Endothelial cell of umbilical vein (primary cell): ENCODE measurements at regions not wholly inside any gene's neighbourhood (a gene's known extent, or its start where the extent isn't known, plus 50 kb on each side); places are given as distances from the start of the nearest gene placed in this dataset.

Experiments used
- BruUV-seq: library from RNA; stranded (reverse); fragments of 400-500 nt; replicated peaks from 2 replicates; lab custom pipeline; 2021; lab: Mats Ljungman, UMichigan
- CTCF ChIA-PET: fragments of 300-600, 350-600 bp; sonication (Branson Sonifier 250); formaldehyde crosslinking; loops from one replicate; lab custom pipeline; 2021; ENCODE audit warnings: antibody characterized with exemption, inconsistent platforms; lab: Charles Lee
- POLR2A ChIA-PET: fragments of 300-600, 350-600 bp; sonication (Branson Sonifier 250); formaldehyde crosslinking; loops from one replicate; lab custom pipeline; 2021; ENCODE audit warnings: antibody characterized with exemption, inconsistent platforms; lab: Charles Lee
- DNase-seq: peaks from one replicate; pipeline ENCODE4 v3.0.0-alpha.2; 2011; ENCODE audit warnings: low read depth, low spot score
- FAIRE-seq: peaks from 2 replicates; lab custom pipeline; 2011; peaks lifted over from hg19 to GRCh38; lab: Jason Lieb, UNC
- H2AFZ ChIP-seq: 2 replicates; pipeline ENCODE4 v1.6.0; 2012; ENCODE audit warnings: low read depth, low read length, control low read depth, inconsistent platforms
- H3K27ac ChIP-seq: 2 replicates; pipeline ENCODE4 v1.5.1; 2011; ENCODE audit warnings: low read depth, mild to moderate bottlenecking, control low read depth, low read length, moderate library complexity; ENCODE audit not compliant: insufficient read depth
- H3K27me3 ChIP-seq, 2 experiments: 2 replicates each; pipeline versions ENCODE4 v1.6.0 to v1.6.1; 2011; ENCODE audit warnings: low read length in 2 of 2, mixed read lengths in 1 of 2; ENCODE audit not compliant: control insufficient read depth in 2 of 2, insufficient read depth in 2 of 2
- H3K36me3 ChIP-seq, 2 experiments: 2 replicates in 1 of 2; 3 replicates in 1 of 2; pipeline ENCODE4 v1.5.1; 2011; ENCODE audit warnings: low read length in 2 of 2, mild to moderate bottlenecking in 1 of 2, moderate library complexity in 1 of 2; ENCODE audit not compliant: control insufficient read depth in 2 of 2, insufficient read depth in 2 of 2; ENCODE audit errors: extremely low read depth in 1 of 2
- H3K4me1 ChIP-seq: 3 replicates; pipeline ENCODE4 v1.5.1; 2011; ENCODE audit warnings: mild to moderate bottlenecking, low read length; ENCODE audit not compliant: control insufficient read depth, insufficient read depth; ENCODE audit errors: extremely low read depth
- H3K4me2 ChIP-seq: 2 replicates; pipeline ENCODE4 v1.6.1; 2011; ENCODE audit warnings: low read length, control low read depth, mixed read lengths; ENCODE audit not compliant: insufficient read depth
- H3K4me3 ChIP-seq, 3 experiments: fragments of 200-600 bp in 1 of 3; sonication (generic), shearing (Covaris generic) in 1 of 3; replicated peaks in 1 of 3; 2 replicates each; pipeline ENCODE4 v1.5.1; 2011 to 2016; ENCODE audit warnings: control low read depth in 3 of 3, low read length in 3 of 3, mild to moderate bottlenecking in 2 of 3, inconsistent platforms in 1 of 3, low read depth in 1 of 3, moderate library complexity in 1 of 3; ENCODE audit not compliant: insufficient read depth in 1 of 3
- H3K79me2 ChIP-seq: 2 replicates; pipeline ENCODE4 v1.6.0; 2012; ENCODE audit warnings: low read length, inconsistent platforms; ENCODE audit not compliant: control insufficient read depth, insufficient read depth
- H3K9ac ChIP-seq: replicated peaks from 2 replicates; pipeline ENCODE3; 2011; ENCODE audit warnings: low read length, control low read depth; ENCODE audit not compliant: insufficient read depth; ENCODE audit errors: extremely low read depth
- H3K9me1 ChIP-seq: replicated peaks from 3 replicates; pipeline ENCODE4 v1.6.0; 2011; ENCODE audit warnings: mild to moderate bottlenecking, low read length; ENCODE audit not compliant: control insufficient read depth, insufficient read depth; ENCODE audit errors: extremely low read depth
- H3K9me3 ChIP-seq: replicated peaks from 2 replicates; pipeline ENCODE4 v1.5.1; 2012; ENCODE audit warnings: low read length, inconsistent platforms; ENCODE audit not compliant: control insufficient read depth, insufficient read depth
- H4K20me1 ChIP-seq: replicated peaks from 2 replicates; pipeline ENCODE3; 2011; ENCODE audit warnings: mild to moderate bottlenecking, low read length; ENCODE audit not compliant: control insufficient read depth, insufficient read depth; ENCODE audit errors: extremely low read depth
- EZH2 ChIP-seq: IDR thresholded peaks from 2 replicates; pipeline ENCODE4 v1.6.1; 2012; ENCODE audit warnings: borderline replicate concordance, low read depth, mild to moderate bottlenecking, moderate library complexity, low read length, inconsistent platforms; ENCODE audit not compliant: severe bottlenecking
- FOS ChIP-seq: IDR thresholded peaks from 2 replicates; pipeline ENCODE4 v1.6.1; 2011; ENCODE audit warnings: mild to moderate bottlenecking, low read length, moderate library complexity, borderline replicate concordance; ENCODE audit not compliant: insufficient read depth
- GATA2 ChIP-seq: IDR thresholded peaks from 2 replicates; pipeline ENCODE4 v1.7.0; 2011; ENCODE audit warnings: low read depth, mild to moderate bottlenecking, moderate library complexity, mixed read lengths, low read length; ENCODE audit not compliant: insufficient read length, insufficient read depth
- JUN ChIP-seq: IDR thresholded peaks from 2 replicates; pipeline ENCODE4 v1.6.1; 2011; ENCODE audit warnings: borderline replicate concordance, low read depth; ENCODE audit not compliant: insufficient read length, insufficient read depth
- MYC ChIP-seq: IDR thresholded peaks from one replicate; pipeline ENCODE4 v1.6.1; 2011; ENCODE audit warnings: mild to moderate bottlenecking, low read depth, low read length
- POLR2A ChIP-seq: IDR thresholded peaks from 2 replicates; pipeline ENCODE4 v1.6.1; 2012; ENCODE audit warnings: low read depth, mild to moderate bottlenecking, control low read depth, low read length
- POLR2AphosphoS5 ChIP-seq: IDR thresholded peaks from 2 replicates; pipeline ENCODE4 v1.6.1; 2012; ENCODE audit warnings: low read depth, mild to moderate bottlenecking, control low read depth, low read length, moderate library complexity; ENCODE audit not compliant: insufficient read depth
- dilution Hi-C: fragments of 300-500 bp; cut with MboI; formaldehyde crosslinking; loops from one replicate; pipeline ENCODE4 v1.15.0; 2019; ENCODE audit warnings: low sequenced_read_pairs; ENCODE audit not compliant: extremely low pct_ligation_motif_present
- intact Hi-C: fragments of 100-400 bp; cut with micrococcal nuclease; formaldehyde crosslinking; loops from one replicate; pipeline ENCODE4 v1.10.0; 2022
- TF ChIP-seq, protein P1 (sequence below): IDR thresholded peaks from 2 replicates; pipeline ENCODE4 v1.6.1; 2011; ENCODE audit not compliant: insufficient read depth, insufficient read length
- TF ChIP-seq, protein P2 (sequence below), 2 donors: IDR thresholded peaks; 1 replicate in 1 of 2; 2 replicates in 1 of 2; pipeline ENCODE4 v1.5.1; 2011; ENCODE audit warnings: low read length in 2 of 2, mild to moderate bottlenecking in 2 of 2, moderate library complexity in 2 of 2, control low read depth in 1 of 2, inconsistent platforms in 1 of 2, low read depth in 1 of 2; ENCODE audit not compliant: insufficient read depth in 1 of 2; ENCODE audit errors: extremely low read depth in 1 of 2

DNA sequence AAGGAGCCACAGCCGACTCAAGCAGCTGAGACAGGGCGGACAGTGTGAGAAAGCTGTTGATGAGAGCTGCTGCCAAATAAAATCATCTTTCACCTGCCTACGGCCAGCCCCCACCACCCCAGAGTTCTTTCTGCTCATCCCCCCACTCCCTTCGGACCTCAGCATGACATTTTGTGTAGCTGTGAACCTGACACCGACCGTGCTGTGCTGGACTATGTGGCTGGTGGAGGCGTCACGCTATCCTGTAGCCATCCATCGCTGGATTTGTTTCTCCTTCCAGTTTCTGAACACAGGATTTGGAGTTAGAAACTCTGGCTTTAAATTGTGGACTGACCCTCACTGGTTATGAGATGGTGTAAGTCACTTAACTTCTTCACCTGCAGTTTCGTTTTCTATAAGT lies 317.3 kb downstream of the DCDC2C start:
- FAIRE-seq = no peak
- ChIA-PET CTCF (no interaction called here), POLR2A (no interaction called here)
- no peak overlapping the region for H3K4me2 ChIP-seq
- H3K9ac ChIP-seq = no peak overlapping the region
- H3K27ac ChIP-seq = no peak overlapping the region
- H3K79me2 ChIP-seq = no peaks in the 10 kb centered on the region
- no peak overlapping the region for H2AFZ ChIP-seq
- H3K4me1 ChIP-seq = no peaks in the 10 kb centered on the region
- no peaks in the 10 kb centered on the region for H3K27me3 ChIP-seq
- no peaks in the 10 kb centered on the region for H4K20me1 ChIP-seq
- H3K9me3 ChIP-seq = no peaks in the 10 kb centered on the region
- H3K4me3 ChIP-seq = no peak overlapping the region
- no peaks in the 10 kb centered on the region for H3K9me1 ChIP-seq
- no peak for DNase-seq
- intact Hi-C loops (no loop called here), dilution Hi-C loops (no loop called here)
- H3K36me3 ChIP-seq = no peaks in the 10 kb centered on the region
- BruUV-seq = no TSS peak
- no peak for TF ChIP-seq POLR2AphosphoS5
- no peak for TF ChIP-seq POLR2A
- no peak for TF ChIP-seq MYC
- no peak for TF ChIP-seq FOS
- no peak for TF ChIP-seq EZH2
- TF ChIP-seq, protein P1, sequence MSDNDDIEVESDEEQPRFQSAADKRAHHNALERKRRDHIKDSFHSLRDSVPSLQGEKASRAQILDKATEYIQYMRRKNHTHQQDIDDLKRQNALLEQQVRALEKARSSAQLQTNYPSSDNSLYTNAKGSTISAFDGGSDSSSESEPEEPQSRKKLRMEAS = no peak
- TF ChIP-seq, protein P2, sequence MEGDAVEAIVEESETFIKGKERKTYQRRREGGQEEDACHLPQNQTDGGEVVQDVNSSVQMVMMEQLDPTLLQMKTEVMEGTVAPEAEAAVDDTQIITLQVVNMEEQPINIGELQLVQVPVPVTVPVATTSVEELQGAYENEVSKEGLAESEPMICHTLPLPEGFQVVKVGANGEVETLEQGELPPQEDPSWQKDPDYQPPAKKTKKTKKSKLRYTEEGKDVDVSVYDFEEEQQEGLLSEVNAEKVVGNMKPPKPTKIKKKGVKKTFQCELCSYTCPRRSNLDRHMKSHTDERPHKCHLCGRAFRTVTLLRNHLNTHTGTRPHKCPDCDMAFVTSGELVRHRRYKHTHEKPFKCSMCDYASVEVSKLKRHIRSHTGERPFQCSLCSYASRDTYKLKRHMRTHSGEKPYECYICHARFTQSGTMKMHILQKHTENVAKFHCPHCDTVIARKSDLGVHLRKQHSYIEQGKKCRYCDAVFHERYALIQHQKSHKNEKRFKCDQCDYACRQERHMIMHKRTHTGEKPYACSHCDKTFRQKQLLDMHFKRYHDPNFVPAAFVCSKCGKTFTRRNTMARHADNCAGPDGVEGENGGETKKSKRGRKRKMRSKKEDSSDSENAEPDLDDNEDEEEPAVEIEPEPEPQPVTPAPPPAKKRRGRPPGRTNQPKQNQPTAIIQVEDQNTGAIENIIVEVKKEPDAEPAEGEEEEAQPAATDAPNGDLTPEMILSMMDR (IDR thresholded peaks at IDR 0.05; ENCODE audit: extremely low read depth in 1 of 2, insufficient read depth in 1 of 2, low read depth in 1 of 2, low read length in 2 of 2) = no peak
- no peak for TF ChIP-seq GATA2
- no peak for TF ChIP-seq JUN
